Posterior vena cava (tissue), 2 donors: ENCODE measurements at regions not wholly inside any gene's neighbourhood (a gene's known extent, or its start where the extent isn't known, plus 50 kb on each side); places are given as distances from the start of the nearest gene placed in this dataset.

ENCODE experiments used
- DNase-seq: peaks from one replicate; pipeline ENCODE4 v3.0.0-alpha.2; 2020; ENCODE audit warnings: low spot score
- intact Hi-C, 2 donors: fragments of 100-400 bp; cut with DNase I; formaldehyde crosslinking; loops; one replicate each; pipeline versions ENCODE4 v1.14.1 to v1.14.2; 2022 to 2023
- donor health status: DM: yes; HTN: yes; CAD: no.
- donor health status: DM: yes; HTN: yes; CAD: no.

DNA sequence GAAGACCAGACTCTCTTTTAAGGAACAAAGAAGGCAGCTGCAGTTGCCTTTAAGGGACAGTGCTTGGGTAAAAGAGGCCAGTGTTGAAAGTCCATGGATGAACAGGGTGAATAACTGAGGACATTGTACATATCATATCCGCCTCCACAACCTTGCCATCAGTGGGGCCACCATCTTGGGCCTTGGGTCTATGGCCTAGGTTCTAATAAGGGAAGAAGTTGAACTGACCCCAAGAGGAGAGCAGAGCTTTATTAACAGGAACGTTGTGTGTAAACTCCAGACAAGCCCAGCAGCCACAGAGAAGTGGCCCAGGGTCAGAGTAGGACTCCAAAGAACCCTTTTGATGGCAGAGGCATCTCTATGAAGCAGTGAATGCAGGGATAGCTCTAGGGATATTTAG lies 332.8 kb downstream of the CYP26B1 start:
- intact Hi-C loops, result no loop called here
- DNase-seq, result no peak

DNA sequence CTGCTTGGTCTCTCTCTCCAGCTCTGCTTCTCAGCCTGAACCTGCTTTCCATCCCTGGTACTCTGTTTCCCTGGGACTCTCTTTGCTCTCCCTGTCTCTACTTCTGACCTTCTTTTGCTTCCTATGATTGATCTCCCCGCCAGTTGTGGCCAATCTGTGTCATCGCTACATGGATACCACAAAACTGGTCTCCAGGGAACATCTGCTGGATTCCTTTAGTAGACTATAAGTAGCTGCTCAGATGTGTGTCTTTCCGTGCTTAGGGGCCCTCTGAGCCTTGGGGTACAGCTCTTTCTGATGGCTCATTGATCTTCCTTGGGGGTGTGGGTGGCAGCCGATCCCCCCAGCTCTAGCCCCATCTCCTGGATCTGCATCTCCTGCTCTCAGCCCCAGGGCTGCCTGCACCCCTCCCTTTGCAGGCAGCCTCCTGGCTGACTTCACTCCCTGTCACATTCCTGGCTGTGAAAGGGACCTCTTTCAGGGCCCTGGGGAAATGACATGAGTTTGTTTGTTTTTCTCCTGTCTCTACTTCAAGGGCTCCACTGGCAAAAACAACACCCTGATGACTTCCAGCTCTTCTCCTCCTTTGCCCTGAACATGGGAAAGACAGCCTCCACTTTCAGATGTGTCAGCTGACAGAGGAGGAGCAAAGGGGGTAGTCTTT lies 333.7 kb downstream of the CYP26B1 start:
- DNase-seq, result no peak
- intact Hi-C loops, result no loop called here

DNA sequence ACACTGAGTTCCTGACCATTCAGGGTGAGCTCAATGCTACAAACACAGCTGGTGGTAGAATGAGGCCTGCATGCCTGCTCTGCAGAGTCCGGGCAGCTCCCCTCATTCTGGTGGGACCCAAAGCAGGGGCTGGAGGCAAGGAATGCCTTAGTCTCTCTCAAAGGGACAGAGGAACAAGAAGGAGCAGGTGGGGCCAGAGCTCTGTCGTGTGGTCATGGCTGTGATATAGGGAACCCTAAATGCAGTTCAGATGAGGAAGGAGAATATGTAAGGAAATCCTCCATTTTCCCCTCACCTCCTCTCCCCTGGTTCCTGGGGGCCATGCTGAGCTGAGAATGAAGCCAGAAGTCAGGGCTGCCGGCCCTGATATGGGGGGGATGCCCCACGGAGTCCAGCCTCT lies 334.3 kb downstream of the CYP26B1 start:
- intact Hi-C loops, result no loop called here

DNA sequence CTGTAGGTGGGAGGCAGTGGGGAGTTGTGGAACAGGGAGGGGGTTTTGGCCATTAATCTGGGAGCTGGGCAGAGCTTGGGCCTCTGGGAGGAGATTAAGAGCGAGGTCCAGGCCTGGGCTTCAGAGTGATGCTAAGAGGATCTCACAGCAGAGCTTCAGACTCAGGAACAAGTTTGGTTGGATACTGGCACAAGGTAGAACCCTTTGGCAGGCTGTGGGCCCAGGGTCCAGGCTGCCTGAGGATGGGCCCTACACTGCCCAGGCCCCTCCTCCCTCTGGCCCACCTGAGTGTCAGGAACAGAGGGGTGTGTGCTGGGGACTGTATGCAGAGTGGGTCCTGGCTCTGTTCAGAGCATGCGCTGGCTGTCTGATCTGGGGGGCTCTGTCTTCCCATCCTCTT lies 334.9 kb downstream of the CYP26B1 start:
- no peak for DNase-seq
- intact Hi-C loops, result no loop called here

More for the DNA sequence above, 334.3 kb downstream of the CYP26B1 start:
- no peak for DNase-seq

DNA sequence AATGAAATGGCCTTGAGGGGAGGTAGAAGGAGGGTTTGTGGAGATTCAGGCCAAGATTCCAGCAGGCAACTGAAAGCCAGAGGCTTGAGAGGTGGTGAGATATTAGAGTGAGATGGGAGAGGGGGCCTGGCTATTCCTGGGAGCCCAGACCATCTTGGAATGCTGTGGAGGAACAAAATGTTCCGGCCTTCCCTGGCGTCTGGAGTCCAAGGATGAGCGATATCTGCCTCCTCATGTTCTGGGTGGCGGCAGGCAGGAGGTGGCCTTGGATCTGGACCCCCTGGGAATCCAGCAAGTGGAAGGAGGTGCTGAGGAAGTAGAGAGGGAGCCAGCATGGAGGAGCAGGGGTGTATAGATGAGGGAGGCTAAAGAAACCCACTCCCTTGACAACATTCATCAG lies 335.9 kb downstream of the CYP26B1 start:
- DNase-seq, result no peak
- intact Hi-C loops, result no loop called here

DNA sequence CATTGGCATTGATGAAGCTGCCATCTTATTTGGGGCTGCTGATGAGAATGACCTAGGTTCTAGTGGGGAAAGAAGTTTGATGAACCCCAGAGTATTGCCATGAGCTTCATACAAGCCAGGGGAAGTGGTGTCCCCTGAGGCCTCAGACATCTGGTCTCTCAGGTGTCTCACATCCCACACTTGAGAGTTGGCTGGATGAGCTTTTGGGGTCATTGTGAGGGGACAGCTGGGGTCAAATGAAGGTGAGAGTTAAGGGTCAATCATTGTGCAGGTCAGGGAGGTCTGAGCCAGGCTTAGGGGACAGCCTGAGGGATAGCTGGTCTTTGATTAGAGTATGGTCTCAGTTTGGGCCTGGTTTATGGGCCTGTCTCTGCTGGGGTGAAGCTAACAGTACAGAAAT lies 336.5 kb downstream of the CYP26B1 start:
- no peak for DNase-seq
- intact Hi-C loops, result no loop called here

DNA sequence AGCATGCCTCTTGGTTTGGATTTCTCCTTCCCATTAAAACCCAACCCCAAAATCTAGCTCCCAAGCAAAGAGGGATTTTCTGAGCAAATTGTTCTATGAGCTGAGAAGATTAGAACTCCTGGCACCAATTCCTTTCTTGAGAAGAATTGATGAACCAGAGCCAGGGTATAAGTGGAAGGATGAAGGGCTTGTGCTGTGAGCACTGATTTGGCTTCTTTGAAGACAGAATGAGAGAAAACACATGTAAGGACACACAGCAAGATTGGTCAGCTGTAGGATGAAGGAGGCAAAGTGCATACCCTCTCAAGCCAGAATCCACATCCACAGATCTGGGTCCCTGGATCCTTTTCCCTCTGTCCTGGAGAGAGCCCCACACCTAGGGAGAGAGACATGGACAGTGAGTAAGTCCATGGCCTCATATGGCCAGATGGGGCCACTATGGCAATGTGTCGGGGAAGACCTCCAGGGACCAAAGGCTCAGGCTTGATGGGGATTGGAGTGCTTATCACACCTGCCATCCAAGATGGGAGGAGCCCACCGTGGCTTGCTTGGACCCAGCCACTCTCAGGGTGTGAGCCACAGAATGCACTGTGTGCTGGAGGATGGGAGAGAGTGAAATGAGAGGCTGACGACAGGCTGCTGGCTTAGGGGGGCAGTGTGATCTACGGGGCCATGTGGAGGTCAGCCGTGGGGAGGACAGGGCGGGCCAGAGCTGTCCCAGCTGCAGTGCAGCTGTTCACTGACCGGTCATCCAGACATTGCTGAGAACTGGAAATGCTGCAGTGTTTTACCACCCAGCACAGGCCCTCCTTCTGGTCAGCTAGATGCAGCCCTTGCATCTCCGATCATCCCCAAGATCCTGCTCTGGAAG lies 339.8 kb downstream of the CYP26B1 start:
- intact Hi-C loops, result loop anchor here in 1 of 2 donors (5.0 kb wide), 1 partner anchor 261 kb away; no protein-coding TSS in a partner anchor
- DNase-seq, result no peak

DNA sequence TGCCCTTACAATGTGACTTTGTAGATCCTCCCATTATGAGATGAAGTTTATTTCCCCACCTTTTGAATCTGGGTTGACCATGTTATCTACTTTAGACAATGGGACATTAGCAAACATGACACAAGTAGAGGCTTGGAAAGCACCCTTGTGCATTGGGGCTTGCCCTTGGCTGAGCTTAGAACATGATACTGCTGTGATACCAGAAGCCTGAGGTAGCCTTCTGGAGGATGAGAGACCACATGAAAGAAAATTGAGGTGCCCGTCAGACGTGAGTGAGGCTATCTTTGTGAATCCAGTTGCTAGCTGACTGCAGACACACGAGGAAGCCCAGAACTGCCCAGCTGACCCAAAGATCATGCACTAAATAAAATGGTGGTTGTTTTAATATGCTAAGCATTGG lies 341.2 kb downstream of the CYP26B1 start:
- DNase-seq, result no peak
- intact Hi-C loops, result loop anchor here in 1 of 2 donors (5.0 kb wide), 1 partner anchor 259 kb away; no protein-coding TSS in a partner anchor

DNA sequence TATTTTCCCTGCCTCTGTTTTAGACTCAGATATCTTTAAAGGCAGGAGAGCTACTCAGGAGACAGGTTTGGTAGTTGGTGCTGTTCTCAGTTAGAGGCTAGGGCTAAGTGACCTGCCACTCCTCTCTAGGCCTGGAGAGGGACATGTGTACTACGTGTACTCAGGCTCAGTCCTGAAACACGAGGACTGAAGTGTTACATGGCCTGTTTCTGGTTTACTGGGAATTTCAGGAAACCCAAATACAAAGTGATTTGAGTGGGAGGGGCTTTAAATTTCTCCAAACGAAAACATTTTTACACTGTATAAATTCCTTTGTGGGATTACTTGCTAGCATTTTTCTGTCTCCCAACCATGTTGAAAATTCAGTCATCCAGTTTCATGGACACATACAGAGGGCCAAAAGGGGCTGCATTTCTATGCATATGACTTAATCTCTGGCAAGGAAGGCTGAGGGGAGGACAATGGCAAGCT lies 343.3 kb downstream of the CYP26B1 start:
- no peak for DNase-seq
- intact Hi-C loops, result loop anchor here (5.0 kb wide), 4 partner anchors 193 to 348 kb away; partner anchors contain the start of gene CYP26B1 (in 1 of the 2)

DNA sequence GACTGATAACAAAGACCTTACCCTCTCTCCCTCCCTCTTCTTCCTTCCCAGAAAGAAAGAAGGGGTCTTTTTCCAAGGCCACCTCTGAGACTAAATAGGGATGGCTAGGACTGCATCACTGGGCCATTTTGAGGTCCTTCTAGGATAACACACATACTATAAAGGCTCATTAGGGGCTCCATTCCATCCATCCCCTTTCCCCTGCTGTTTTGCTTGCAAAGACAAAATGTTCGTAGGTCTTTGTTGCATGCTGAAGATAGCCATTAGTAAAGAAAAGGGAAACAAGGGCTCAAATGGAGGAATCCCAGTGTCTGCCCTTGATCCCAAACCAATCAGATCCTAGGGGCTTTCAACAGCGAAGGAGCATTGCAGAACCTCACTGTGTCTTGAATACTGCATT lies 344.3 kb downstream of the CYP26B1 start:
- no peak for DNase-seq
- intact Hi-C loops, result loop anchor here (5.0 kb wide), 4 partner anchors 194 to 349 kb away; partner anchors contain the start of gene CYP26B1 (in 1 of the 2)

DNA sequence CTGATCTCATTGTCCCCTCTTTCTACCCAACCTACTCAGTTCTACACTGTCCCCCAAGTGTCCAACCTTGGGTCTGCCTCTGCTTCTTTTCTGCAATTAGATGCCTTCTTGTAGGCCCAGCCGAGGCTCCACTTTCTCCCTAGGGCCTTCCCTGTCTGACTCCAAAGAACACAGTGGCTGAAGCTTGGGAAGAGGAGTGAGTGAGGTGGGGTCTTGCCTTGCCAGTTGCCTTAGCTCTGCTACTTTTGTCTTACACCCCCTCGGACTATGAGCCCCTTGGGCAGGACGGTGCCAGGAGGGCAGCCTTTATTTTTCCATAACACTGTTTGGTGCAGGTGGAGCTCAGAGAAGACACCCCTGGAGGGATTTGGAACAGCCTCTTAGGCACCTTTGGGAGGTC lies 345.1 kb downstream of the CYP26B1 start:
- no peak for DNase-seq
- intact Hi-C loops, result loop anchor here (5.0 kb wide), 4 partner anchors 195 to 350 kb away; partner anchors contain the start of gene CYP26B1 (in 1 of the 2)

DNA sequence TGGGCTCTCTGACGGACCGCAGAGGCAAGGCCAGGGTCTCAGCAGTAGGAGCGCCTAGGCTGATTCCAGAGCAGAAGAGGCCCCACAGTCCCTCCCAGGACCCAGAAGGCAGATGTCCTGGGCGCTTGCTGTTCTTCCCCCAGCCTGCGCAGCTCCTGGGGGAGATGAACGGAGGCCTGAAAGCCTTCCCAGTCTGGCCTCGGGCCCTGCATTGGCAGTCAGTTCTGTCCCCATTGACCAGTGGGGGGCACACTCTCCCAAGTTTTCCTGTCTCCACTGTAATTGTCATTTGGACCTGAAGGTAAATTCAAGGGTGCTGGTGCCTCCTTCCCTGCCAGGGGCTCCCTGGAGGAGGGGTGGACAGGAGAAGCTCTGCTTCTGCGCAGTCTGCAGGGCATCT lies 345.7 kb downstream of the CYP26B1 start:
- no peak for DNase-seq
- intact Hi-C loops, result loop anchor here (5.0 kb wide), 4 partner anchors 195 to 350 kb away; partner anchors contain the start of gene CYP26B1 (in 1 of the 2)

DNA sequence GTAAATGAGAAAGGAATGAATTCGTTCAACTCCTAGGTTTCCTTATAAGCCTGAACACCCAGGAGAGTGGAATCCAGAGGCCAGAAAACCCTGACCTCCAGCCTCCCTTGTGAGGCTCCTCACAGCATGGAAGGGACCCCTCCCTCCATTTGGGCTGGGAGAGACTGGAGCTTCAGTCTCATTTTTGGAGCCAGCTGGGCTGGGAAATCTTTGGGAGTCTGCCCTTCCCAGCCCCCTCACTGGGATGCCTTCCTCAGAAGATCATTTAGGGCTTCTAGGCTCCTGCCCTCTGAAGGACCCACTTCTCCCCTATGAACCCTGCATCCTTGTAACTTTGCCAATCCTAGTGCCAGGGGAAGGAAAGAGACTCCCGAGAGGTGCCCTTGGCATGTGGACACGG lies 346.1 kb downstream of the CYP26B1 start:
- intact Hi-C loops, result loop anchor here (5.0 kb wide), 4 partner anchors 196 to 351 kb away; partner anchors contain the start of gene CYP26B1 (in 1 of the 2)

DNA sequence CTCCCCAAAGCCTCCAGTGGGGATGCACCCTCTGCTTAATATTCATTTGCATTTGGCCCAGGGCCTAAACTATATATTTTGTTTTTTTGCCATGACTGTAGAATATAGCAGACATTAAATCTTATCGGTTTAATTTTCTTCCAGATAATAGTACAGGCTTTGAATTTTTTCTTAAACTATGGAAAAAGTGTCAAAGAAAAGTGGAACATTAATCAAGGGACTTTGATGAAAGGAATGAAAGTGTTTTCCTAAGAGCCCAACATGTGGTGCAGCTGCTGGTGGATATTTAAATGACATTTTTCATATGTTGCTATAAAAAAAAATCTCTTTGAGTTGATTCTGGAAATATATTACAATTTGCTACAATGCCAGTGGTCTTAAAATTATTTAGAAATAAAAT lies 346.8 kb downstream of the CYP26B1 start:
- no peak for DNase-seq
- intact Hi-C loops, result loop anchor here (5.0 kb wide), 4 partner anchors 196 to 351 kb away; partner anchors contain the start of gene CYP26B1 (in 1 of the 2)

More for the DNA sequence above, 346.1 kb downstream of the CYP26B1 start:
- DNase-seq, result no peak

DNA sequence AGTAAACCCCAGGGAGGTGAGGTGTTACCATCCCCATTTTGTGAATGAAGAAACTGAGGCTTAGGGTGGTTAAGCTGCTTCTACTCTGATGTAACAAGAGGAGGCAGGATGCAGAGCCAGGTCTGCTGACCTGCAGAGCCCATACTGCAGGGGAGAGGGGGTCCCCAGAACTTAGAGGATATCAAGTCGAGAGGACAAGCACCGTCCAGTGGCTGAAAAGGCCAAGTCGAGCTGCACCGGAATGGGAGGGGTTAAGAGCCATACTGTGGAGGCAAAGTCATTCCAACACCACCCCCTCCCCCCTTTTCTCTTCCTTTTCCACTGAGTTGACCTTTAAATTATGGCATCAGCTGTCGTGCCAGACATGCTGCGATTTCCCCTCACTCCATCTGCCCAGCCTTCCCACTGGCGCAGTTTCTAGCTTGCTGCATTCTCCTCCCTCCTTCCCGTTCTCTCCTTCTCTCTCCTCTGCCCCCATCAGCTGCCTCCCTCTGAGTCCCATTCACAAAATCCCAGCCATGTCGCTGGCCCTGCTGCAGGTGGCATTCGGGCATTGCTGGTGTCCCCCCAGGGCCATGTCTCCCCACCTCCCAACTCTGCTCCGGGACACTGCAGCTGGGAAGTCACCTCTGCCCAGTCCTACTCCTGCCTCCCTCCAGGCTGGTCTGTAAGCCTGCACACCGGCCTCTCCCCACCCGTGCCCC lies 346.9 kb downstream of the DYSF start:
- DNase-seq, result no peak

DNA sequence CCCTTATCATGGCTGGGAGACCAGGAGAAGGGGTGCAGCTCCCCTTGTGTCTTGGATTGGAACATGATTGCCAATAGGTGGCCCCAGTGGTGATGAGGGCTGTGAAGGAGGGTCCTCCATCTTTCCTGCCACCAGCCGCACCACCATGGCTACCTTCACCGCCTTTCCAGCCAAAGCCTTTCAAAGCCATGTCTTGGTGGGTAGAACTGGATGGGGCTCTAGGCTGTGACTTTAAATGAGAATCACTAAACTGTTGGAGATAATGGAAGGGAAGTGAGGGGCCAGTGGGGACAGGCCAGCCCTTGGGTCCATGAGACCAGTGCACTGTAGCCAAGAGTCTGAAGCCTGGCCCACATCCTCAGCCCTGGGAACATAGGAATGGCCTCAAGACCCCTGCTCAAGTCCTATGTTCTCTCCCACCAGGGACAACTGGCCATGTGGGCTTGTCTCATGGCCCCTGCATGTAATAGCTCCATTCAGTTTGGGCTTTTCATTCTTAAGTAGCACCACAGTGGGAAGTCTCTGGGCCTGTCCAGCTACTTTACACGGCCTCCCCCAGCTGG lies 345.7 kb downstream of the DYSF start:
- DNase-seq, result no peak

More for the DNA sequence above, 346.9 kb downstream of the DYSF start:
- intact Hi-C loops, result loop anchor here (5.0 kb wide), 4 partner anchors 197 to 352 kb away; partner anchors contain the start of gene CYP26B1 (in 1 of the 2)

DNA sequence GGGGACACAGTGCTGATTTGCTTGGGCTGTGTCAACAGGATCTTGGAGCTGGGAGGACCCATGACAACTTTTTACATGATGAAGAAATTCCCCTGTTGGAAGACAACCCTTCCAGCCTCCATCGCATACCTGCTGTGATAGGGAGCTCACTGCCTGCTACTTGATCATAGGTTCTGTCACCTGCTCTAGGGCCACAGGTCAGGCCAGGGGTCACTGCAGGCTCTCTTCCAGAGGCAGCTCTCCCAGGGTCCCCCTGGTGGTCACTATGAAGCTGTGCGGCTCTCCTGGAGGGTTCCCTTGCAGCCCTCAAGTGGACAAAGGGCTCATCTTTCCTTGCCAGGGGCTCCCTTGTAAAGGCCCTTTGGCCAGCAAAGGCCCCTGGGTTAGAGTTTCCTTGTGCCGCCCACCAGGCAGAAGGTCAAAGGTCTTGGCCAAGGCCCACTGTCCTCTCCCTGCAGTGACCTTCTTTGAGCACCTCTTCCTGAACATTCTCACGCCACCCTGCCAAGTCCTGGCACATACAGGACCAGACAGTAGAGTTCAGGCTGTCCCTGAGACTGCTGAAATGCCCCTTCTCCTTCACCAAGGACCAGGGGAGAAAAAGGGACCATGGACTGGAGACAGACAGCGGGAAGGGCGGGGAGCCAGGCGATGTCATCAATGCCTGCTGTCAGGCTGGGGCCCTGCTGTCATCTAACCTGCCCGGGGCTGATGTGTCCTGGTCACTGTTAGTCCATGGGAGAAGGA lies 345.1 kb downstream of the DYSF start:
- intact Hi-C loops, result loop anchor here (5.0 to 10.0 kb wide), 3 partner anchors 86 to 194 kb away; no protein-coding TSS in a partner anchor
- DNase-seq, result no peak

More for the DNA sequence above, 345.7 kb downstream of the DYSF start:
- intact Hi-C loops, result loop anchor here (5.0 to 10.0 kb wide), 3 partner anchors 87 to 194 kb away; no protein-coding TSS in a partner anchor
